Transverse colon (tissue), 4 donors: ENCODE measurements at regions not wholly inside any gene's neighbourhood (a gene's known extent, or its start where the extent isn't known, plus 50 kb on each side); places are given as distances from the start of the nearest gene placed in this dataset.

Source experiments
- DNase-seq: peaks from one replicate; pipeline ENCODE4 v3.0.0-alpha.2; 2019
- H3K27ac ChIP-seq, 4 donors: fragments of 200-600 bp; sonication (generic); 2 replicates each; pipeline ENCODE4 v1.5.1; 2016 to 2018; ENCODE audit warnings: inconsistent platforms in 4 of 4
- H3K27me3 ChIP-seq: fragments of 200-600 bp; sonication (generic); 2 replicates; pipeline ENCODE4 v1.5.1; 2017; ENCODE audit warnings: inconsistent platforms
- H3K36me3 ChIP-seq, 4 donors: fragments of 200-600 bp; sonication (generic); 2 replicates each; pipeline ENCODE4 v1.5.1; 2017 to 2019; ENCODE audit warnings: inconsistent platforms in 4 of 4
- H3K4me1 ChIP-seq, 4 donors: fragments of 200-600 bp; sonication (generic); 2 replicates each; pipeline ENCODE4 v1.5.1; 2017 to 2020; ENCODE audit warnings: inconsistent platforms in 4 of 4
- H3K4me3 ChIP-seq, 4 donors: fragments of 200-600 bp; sonication (generic); 1 replicate in 1 of 4; 2 replicates in 3 of 4; pipeline versions ENCODE4 v1.5.1 to v1.6.1; 2017 to 2019; ENCODE audit warnings: inconsistent platforms in 4 of 4
- H3K9me3 ChIP-seq, 2 donors: fragments of 200-600 bp; sonication (generic); 2 replicates each; pipeline ENCODE4 v1.5.1; 2017 to 2019; ENCODE audit warnings: inconsistent platforms in 2 of 2
- EP300 ChIP-seq: sonication (generic); formaldehyde crosslinking; IDR thresholded peaks from one replicate; pipeline ENCODE4 v1.6.1; 2017; ENCODE audit warnings: antibody characterized with exemption, low read depth
- POLR2A ChIP-seq: fragments of 450-650 bp; IDR thresholded peaks from one replicate; pipeline ENCODE4 v1.6.1; 2016; ENCODE audit warnings: antibody characterized with exemption, mild to moderate bottlenecking, moderate library complexity
- POLR2AphosphoS5 ChIP-seq, 3 donors: sonication (generic); formaldehyde crosslinking; IDR thresholded peaks; one replicate each; pipeline ENCODE4 v1.6.1; 2016; ENCODE audit warnings: antibody characterized with exemption in 3 of 3
- WGBS, 2 donors: methylation state at CpG; one replicate each; pipeline ENCODE4 v1.1.5; 2018; ENCODE audit warnings: low coverage in 1 of 2; 5-methylcytosine and 5-hydroxymethylcytosine counted together
- in situ Hi-C, 4 donors: fragments of 200-750 bp; cut with MboI; loops; one replicate each; pipeline versions ENCODE4 v1.15.0 to v1.15.1; 2017; ENCODE audit warnings: low sequenced_read_pairs in 3 of 4, low pct_ligation_motif_present in 1 of 4, low pct_unique_long_range_greater_than_20kb in 1 of 4
- intact Hi-C: fragments of 100-400 bp; cut with DNase I; formaldehyde crosslinking; loops from one replicate; pipeline ENCODE4 v1.15.1; 2023; ENCODE audit warnings: low total_unique reads
- TF ChIP-seq, protein P1 (sequence below), 5 experiments: fragments of 200-600 bp in 3 of 5; fragments of 450-650 bp in 2 of 5; sonication (generic) in 3 of 5; IDR thresholded peaks; 1 replicate in 2 of 5; 2 replicates in 3 of 5; pipeline ENCODE4 v1.5.1; 2016 to 2017; ENCODE audit warnings: antibody characterized with exemption in 5 of 5, inconsistent platforms in 3 of 5, mild to moderate bottlenecking in 2 of 5, moderate library complexity in 1 of 5

- Histone ChIP-seq H3K9me3 (no peaks in the 10 kb centered on the region), H3K36me3 (no peaks in the 10 kb centered on the region), H3K4me1 (peaks cover 3 to 23% (median 7%) of the 10 kb centered on the region in 4 donors), H3K27ac (peak overlapping the region in 3 of 4 donors; percentile 34 to 63 (median 56)), H3K27me3 (no peaks in the 10 kb centered on the region), H3K4me3 (peak overlapping the region in 1 of 4 donors; percentile 20)
- TF ChIP-seq, protein P1, sequence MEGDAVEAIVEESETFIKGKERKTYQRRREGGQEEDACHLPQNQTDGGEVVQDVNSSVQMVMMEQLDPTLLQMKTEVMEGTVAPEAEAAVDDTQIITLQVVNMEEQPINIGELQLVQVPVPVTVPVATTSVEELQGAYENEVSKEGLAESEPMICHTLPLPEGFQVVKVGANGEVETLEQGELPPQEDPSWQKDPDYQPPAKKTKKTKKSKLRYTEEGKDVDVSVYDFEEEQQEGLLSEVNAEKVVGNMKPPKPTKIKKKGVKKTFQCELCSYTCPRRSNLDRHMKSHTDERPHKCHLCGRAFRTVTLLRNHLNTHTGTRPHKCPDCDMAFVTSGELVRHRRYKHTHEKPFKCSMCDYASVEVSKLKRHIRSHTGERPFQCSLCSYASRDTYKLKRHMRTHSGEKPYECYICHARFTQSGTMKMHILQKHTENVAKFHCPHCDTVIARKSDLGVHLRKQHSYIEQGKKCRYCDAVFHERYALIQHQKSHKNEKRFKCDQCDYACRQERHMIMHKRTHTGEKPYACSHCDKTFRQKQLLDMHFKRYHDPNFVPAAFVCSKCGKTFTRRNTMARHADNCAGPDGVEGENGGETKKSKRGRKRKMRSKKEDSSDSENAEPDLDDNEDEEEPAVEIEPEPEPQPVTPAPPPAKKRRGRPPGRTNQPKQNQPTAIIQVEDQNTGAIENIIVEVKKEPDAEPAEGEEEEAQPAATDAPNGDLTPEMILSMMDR (IDR thresholded peaks at IDR 0.05): no peak
- no peak for TF ChIP-seq POLR2A
- peak in 1 of 3 donors; percentile 13 for TF ChIP-seq POLR2AphosphoS5 (IDR thresholded peaks at IDR 0.05)
- TF ChIP-seq EP300: no peak
- intact Hi-C loops (no loop called here), in situ Hi-C loops (no loop called here)
- no peak for DNase-seq
- 50 to 56% methylated on average over 14 to 22 of the region's 22 CpGs for WGBS, 2 donors
These were observed 224.1 kb downstream of the FGF9 start for GRCh38 chr13:21894703-21895699.

DNA sequence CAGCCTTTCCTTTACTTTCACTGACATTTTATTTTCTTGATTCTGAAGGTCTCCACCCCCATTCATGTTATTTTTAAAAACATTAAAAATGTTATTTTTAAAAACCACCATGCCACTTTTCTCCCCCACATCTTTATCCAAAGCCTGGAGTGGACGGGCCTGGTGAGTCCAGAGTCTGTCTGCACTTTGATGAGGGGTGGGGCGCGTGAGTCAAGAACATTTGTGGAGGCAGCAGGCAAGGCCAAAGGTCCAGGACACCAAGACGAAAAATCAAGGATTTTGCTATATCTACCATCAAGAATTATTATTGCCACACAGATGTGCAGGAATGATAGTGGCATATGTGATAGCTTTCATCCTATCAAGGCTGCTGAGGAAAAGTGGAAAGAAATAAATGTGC is 224.9 kb downstream of the FGF9 start:
- DNase-seq: peak; percentile 67
- Histone ChIP-seq H3K4me3 (no peak overlapping the region), H3K9me3 (no peaks in the 10 kb centered on the region), H3K4me1 (peaks cover 3 to 23% (median 7%) of the 10 kb centered on the region in 4 donors), H3K36me3 (no peaks in the 10 kb centered on the region), H3K27ac (peak overlapping the region in 3 of 4 donors; percentile 34 to 63 (median 56)), H3K27me3 (no peaks in the 10 kb centered on the region)
- WGBS, 2 donors: 47 to 64% methylated on average over 4 of the region's 4 CpGs
- in situ Hi-C loops: no loop called here
- TF ChIP-seq EP300 (no peak), POLR2A (no peak), POLR2AphosphoS5 (IDR thresholded peaks at IDR 0.05) (no peak)
- TF ChIP-seq, protein P1 (IDR thresholded peaks at IDR 0.05): no peak
- intact Hi-C loops: no loop called here

GRCh38 chr13:21897161-21897560 is 226.3 kb downstream of the FGF9 start:
- intact Hi-C loops (no loop called here), in situ Hi-C loops (no loop called here)
- Histone ChIP-seq H3K27ac (no peak overlapping the region), H3K4me1 (peaks cover 3 to 27% (median 7%) of the 10 kb centered on the region in 4 donors), H3K4me3 (no peak overlapping the region), H3K27me3 (no peaks in the 10 kb centered on the region), H3K36me3 (no peaks in the 10 kb centered on the region), H3K9me3 (no peaks in the 10 kb centered on the region)
- TF ChIP-seq EP300 (no peak), POLR2A (no peak), POLR2AphosphoS5 (IDR thresholded peaks at IDR 0.05) (no peak)
- TF ChIP-seq, protein P1 (IDR thresholded peaks at IDR 0.05): no peak
- DNase-seq: no peak
- 78 to 80% methylated on average over 1 to 6 of the region's 6 CpGs for WGBS, 2 donors

GRCh38 chr13:21898459-21898858 is 227.6 kb downstream of the FGF9 start:
- in situ Hi-C loops (no loop called here), intact Hi-C loops (no loop called here)
- Histone ChIP-seq H3K4me3 (no peak overlapping the region), H3K9me3 (no peaks in the 10 kb centered on the region), H3K27me3 (no peaks in the 10 kb centered on the region), H3K4me1 (peaks cover 3 to 34% (median 7%) of the 10 kb centered on the region in 4 donors), H3K27ac (no peak overlapping the region), H3K36me3 (no peaks in the 10 kb centered on the region)
- WGBS, 2 donors: 33 to 54% methylated on average over 3 to 4 of the region's 4 CpGs
- TF ChIP-seq, protein P1 (IDR thresholded peaks at IDR 0.05): no peak
- TF ChIP-seq POLR2A (no peak), EP300 (no peak), POLR2AphosphoS5 (IDR thresholded peaks at IDR 0.05) (no peak)
- no peak for DNase-seq
